Esophagus squamous epithelium (tissue), 5 donors: ENCODE measurements at regions not wholly inside any gene's neighbourhood (a gene's known extent, or its start where the extent isn't known, plus 50 kb on each side); places are given as distances from the start of the nearest gene placed in this dataset.

Source experiments
- DNase-seq: peaks from one replicate; lab custom pipeline; 2025; lab: John Stamatoyannopoulos, UW
- H3K27ac ChIP-seq, 4 donors: fragments of 200-600 bp; sonication (generic); one replicate each; pipeline ENCODE4 v1.5.1; 2016 to 2019; ENCODE audit warnings: mild to moderate bottlenecking in 1 of 4
- H3K27me3 ChIP-seq, 4 donors: fragments of 200-600 bp; sonication (generic); 1 replicate in 3 of 4; 2 replicates in 1 of 4; pipeline versions ENCODE4 v1.5.1 to v1.6.0; 2017 to 2021; ENCODE audit warnings: antibody characterized with exemption in 1 of 4
- H3K36me3 ChIP-seq, 3 donors: fragments of 200-600 bp; sonication (generic); one replicate each; pipeline ENCODE4 v1.5.1; 2016 to 2019
- H3K4me1 ChIP-seq, 3 donors: fragments of 200-600 bp; sonication (generic); one replicate each; pipeline ENCODE4 v1.5.1; 2017 to 2019
- H3K4me3 ChIP-seq, 4 donors: fragments of 200-600 bp; sonication (generic); 1 replicate in 3 of 4; 2 replicates in 1 of 4; pipeline ENCODE4 v1.5.1; 2016 to 2019; ENCODE audit warnings: mild to moderate bottlenecking in 2 of 4, moderate library complexity in 1 of 4
- H3K9me3 ChIP-seq, 3 donors: fragments of 200-600 bp; sonication (generic); one replicate each; pipeline ENCODE4 v1.5.1; 2016 to 2019
- CTCF ChIP-seq, 6 experiments: fragments of 450-650 bp in 4 of 6; fragments of 200-600 bp in 2 of 6; sonication (generic) in 2 of 6; IDR thresholded peaks; one replicate each; pipeline ENCODE4 v1.5.1; 2016 to 2019; ENCODE audit warnings: antibody characterized with exemption in 6 of 6, mild to moderate bottlenecking in 4 of 6, moderate library complexity in 4 of 6
- POLR2A ChIP-seq, 4 donors: fragments of 450-650 bp; IDR thresholded peaks; one replicate each; pipeline ENCODE4 v1.6.1; 2017; ENCODE audit warnings: antibody characterized with exemption in 4 of 4, mild to moderate bottlenecking in 4 of 4, moderate library complexity in 3 of 4
- WGBS, 2 donors: methylation state at CpG; one replicate each; pipeline ENCODE4 v1.1.5; 2018; 5-methylcytosine and 5-hydroxymethylcytosine counted together
- intact Hi-C: fragments of 100-400 bp; cut with DNase I; formaldehyde crosslinking; loops from one replicate; pipeline ENCODE4 v1.15.0; 2022
- donor health status: DM: yes; HTN: yes; CAD: no.

DNA sequence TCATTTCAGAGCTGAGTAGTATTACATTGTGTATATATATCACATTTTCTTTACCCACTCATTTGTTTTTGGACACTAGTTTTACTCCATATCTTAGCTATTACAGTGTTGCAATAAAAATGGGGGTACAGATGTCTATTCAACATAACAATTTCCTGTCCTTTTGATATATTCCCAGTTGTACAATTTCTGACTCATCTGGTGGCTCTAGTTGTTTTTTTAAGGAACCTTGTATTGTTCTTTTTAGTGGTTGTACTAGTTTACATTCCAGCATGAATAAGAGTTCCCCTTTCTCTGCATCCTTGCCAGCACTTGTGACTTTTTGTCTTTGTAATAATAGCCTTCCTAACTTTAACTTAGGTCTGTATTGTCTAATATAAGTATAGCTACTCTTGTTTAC lies 739.9 kb downstream of the XPNPEP1 start:
- TF ChIP-seq POLR2A (IDR thresholded peaks at IDR 0.05) (no peak), CTCF (IDR thresholded peaks at IDR 0.05) (no peak)
- peaks cover 0 to 29% (median 12%) of the 10 kb centered on the region in 3 donors for H3K9me3 ChIP-seq
- intact Hi-C loops, result no loop called here
- no peaks in the 10 kb centered on the region for H3K36me3 ChIP-seq
- no peaks in the 10 kb centered on the region for H3K27me3 ChIP-seq
- no peak overlapping the region for H3K4me3 ChIP-seq
- DNase-seq, result no peak
- no peak overlapping the region for H3K27ac ChIP-seq
- no peaks in the 10 kb centered on the region for H3K4me1 ChIP-seq

- 74 to 75% methylated on average over 1 of the region's 1 CpG for WGBS, 2 donors
- no peak for DNase-seq
- intact Hi-C loops, result no loop called here
- Histone ChIP-seq H3K27ac (no peak overlapping the region), H3K4me3 (no peak overlapping the region), H3K36me3 (no peaks in the 10 kb centered on the region), H3K9me3 (no peaks in the 10 kb centered on the region), H3K4me1 (no peaks in the 10 kb centered on the region), H3K27me3 (no peaks in the 10 kb centered on the region)
- TF ChIP-seq CTCF (IDR thresholded peaks at IDR 0.05) (no peak), POLR2A (IDR thresholded peaks at IDR 0.05) (no peak)
Measured at GRCh38 chr10:109178591-109178990, 744.7 kb downstream of the XPNPEP1 start.

- Histone ChIP-seq H3K27ac (no peak overlapping the region), H3K27me3 (no peaks in the 10 kb centered on the region), H3K36me3 (no peaks in the 10 kb centered on the region), H3K4me1 (no peaks in the 10 kb centered on the region), H3K4me3 (no peak overlapping the region), H3K9me3 (no peaks in the 10 kb centered on the region)
- intact Hi-C loops, result no loop called here
- no peak for DNase-seq
- WGBS, 2 donors, result 70 to 78% methylated on average over 2 of the region's 2 CpGs
- TF ChIP-seq CTCF (IDR thresholded peaks at IDR 0.05) (no peak), POLR2A (IDR thresholded peaks at IDR 0.05) (no peak)
Measured at GRCh38 chr10:109174526-109174925, 748.8 kb downstream of the XPNPEP1 start.

- Histone ChIP-seq H3K36me3 (no peaks in the 10 kb centered on the region), H3K9me3 (no peaks in the 10 kb centered on the region), H3K4me1 (no peaks in the 10 kb centered on the region), H3K4me3 (no peak overlapping the region), H3K27ac (no peak overlapping the region), H3K27me3 (no peaks in the 10 kb centered on the region)
- no peak for DNase-seq
- TF ChIP-seq POLR2A (IDR thresholded peaks at IDR 0.05), result no peak
- WGBS, 2 donors, result 10 to 15% methylated on average over 2 of the region's 2 CpGs
- intact Hi-C loops, result no loop called here
Measured at GRCh38 chr10:109173937-109174336, 749.4 kb downstream of the XPNPEP1 start.

- WGBS, 2 donors, result 20 to 33% methylated on average over 2 of the region's 2 CpGs
- H3K27me3 ChIP-seq, result no peaks in the 10 kb centered on the region
- no peak overlapping the region for H3K27ac ChIP-seq
- intact Hi-C loops, result no loop called here
- no peaks in the 10 kb centered on the region for H3K9me3 ChIP-seq
- no peaks in the 10 kb centered on the region for H3K36me3 ChIP-seq
- H3K4me1 ChIP-seq, result no peaks in the 10 kb centered on the region
- no peak for DNase-seq
- H3K4me3 ChIP-seq, result no peak overlapping the region
- TF ChIP-seq POLR2A (IDR thresholded peaks at IDR 0.05), result no peak
- TF ChIP-seq CTCF (IDR thresholded peaks at IDR 0.05), result no peak
Measured at GRCh38 chr10:109173121-109173520, 750.2 kb downstream of the XPNPEP1 start.

- Histone ChIP-seq H3K36me3 (no peaks in the 10 kb centered on the region), H3K4me3 (no peak overlapping the region), H3K4me1 (no peaks in the 10 kb centered on the region), H3K27ac (no peak overlapping the region), H3K27me3 (no peaks in the 10 kb centered on the region), H3K9me3 (peaks cover 0 to 3% (median 0%) of the 10 kb centered on the region in 3 donors)
- intact Hi-C loops, result no loop called here
- TF ChIP-seq POLR2A (IDR thresholded peaks at IDR 0.05), result no peak
- TF ChIP-seq CTCF (IDR thresholded peaks at IDR 0.05), result no peak
- no peak for DNase-seq
Measured at GRCh38 chr10:109166935-109167334, 756.4 kb downstream of the XPNPEP1 start.
